ENCODE measurements at regions not wholly inside any gene's neighbourhood (a gene's known extent, or its start where the extent isn't known, plus 50 kb on each side); places are given as distances from the start of the nearest gene placed in this dataset.

- Histone ChIP-seq H3K9me3 (peaks cover 14% of the 10 kb centered on the region), H3K4me2 (no peak overlapping the region), H3K27ac (no peak overlapping the region), H3K4me3 (no peak overlapping the region), H3K4me1 (no peaks in the 10 kb centered on the region)
- FAIRE-seq (no peak), ATAC-seq (no peak), DNase-seq (ENCODE audit: low read depth in 1 of 2, low spot score in 1 of 2) (no peak)
- POLR2A ChIA-PET: interaction anchor here (0.7 kb wide), 1 partner anchor 34 kb away, joined by 4 read pairs; no protein-coding TSS in a partner anchor
- 90% methylated on average over 11 of the region's 11 CpGs for whole genome bisulfite sequencing (ENCODE audit: missing lambda C conversion rate)
- CTCF ChIA-PET: interaction anchor here (0.7 to 1.2 kb wide), 3 partner anchors 10 to 52 kb away, joined by 3 read pairs; no protein-coding TSS in a partner anchor
- TF ChIP-seq GATA3 (IDR thresholded peaks at IDR 0.05; ENCODE audit: borderline replicate concordance): no peak
- peak; percentile 53 for TF ChIP-seq ZFP36 (IDR thresholded peaks at IDR 0.05; ENCODE audit: borderline replicate concordance, partially characterized antibody)
These were observed 133.9 kb downstream of the PTPRS start for GRCh38 chr19:5206751-5207075.

DNA sequence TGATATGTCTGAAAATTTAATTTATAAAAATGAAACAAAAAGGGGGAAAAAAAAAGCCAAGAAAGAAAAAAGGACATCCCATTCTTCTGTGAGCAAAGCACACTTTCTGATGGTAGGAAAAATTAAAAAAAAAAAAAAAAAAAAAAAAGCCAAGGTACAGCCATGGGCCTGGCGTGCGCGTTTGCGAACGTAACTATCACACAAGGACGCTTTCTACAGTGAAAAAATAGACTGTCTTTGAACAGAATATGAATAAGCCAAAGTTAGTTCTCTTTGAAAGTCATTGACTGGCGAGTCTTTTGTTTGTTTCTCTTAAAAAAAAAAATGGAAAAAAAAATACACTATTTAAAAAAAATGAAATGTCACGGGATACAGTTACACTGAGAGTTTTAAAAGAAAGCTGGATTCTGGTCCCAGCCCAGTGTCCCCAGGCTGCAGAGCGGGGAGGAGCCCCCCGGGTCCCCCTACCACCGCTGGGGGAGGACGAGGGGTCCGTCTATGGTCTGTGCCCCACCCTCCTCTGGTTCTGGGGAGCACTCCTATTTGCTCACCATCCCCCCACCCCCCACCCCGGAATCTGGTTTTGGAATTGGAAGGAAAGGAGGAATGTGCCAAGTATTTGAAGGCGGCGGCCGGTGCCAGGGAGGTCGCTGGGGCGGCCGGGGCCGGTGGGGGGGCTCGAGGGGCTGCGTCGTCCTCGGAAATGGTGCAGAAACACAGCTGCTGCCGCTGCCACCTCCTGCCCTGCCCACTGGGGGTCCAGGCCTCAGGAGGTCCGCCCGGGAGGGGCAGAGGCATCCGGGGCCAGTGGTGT is 134.5 kb downstream of the PTPRS start:
- ChIA-PET CTCF (interaction anchor here (0.7 kb wide), 1 partner anchor 37 kb away, joined by 3 read pairs; no protein-coding TSS in a partner anchor), POLR2A (interaction anchor here (0.7 kb wide), 1 partner anchor 34 kb away, joined by 4 read pairs; no protein-coding TSS in a partner anchor)
- Histone ChIP-seq H3K4me1 (no peaks in the 10 kb centered on the region), H3K4me3 (no peak overlapping the region), H3K9me3 (peaks cover 20% of the 10 kb centered on the region), H3K27ac (no peak overlapping the region), H3K4me2 (no peak overlapping the region)
- no peak for DNase-seq (ENCODE audit: low read depth in 1 of 2, low spot score in 1 of 2)
- WGBS (ENCODE audit: missing lambda C conversion rate): 91% methylated on average over 19 of the region's 29 CpGs
- TF ChIP-seq, protein P1, sequence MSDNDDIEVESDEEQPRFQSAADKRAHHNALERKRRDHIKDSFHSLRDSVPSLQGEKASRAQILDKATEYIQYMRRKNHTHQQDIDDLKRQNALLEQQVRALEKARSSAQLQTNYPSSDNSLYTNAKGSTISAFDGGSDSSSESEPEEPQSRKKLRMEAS (IDR thresholded peaks at IDR 0.05): no peak
- no peak for TF ChIP-seq SREBF2 (IDR thresholded peaks at IDR 0.05)
- TF ChIP-seq BCL3 (IDR thresholded peaks at IDR 0.05): no peak
- TF ChIP-seq, protein P2, sequence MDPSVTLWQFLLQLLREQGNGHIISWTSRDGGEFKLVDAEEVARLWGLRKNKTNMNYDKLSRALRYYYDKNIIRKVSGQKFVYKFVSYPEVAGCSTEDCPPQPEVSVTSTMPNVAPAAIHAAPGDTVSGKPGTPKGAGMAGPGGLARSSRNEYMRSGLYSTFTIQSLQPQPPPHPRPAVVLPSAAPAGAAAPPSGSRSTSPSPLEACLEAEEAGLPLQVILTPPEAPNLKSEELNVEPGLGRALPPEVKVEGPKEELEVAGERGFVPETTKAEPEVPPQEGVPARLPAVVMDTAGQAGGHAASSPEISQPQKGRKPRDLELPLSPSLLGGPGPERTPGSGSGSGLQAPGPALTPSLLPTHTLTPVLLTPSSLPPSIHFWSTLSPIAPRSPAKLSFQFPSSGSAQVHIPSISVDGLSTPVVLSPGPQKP (IDR thresholded peaks at IDR 0.05; ENCODE audit: low read depth, low read length): no peak
- TF ChIP-seq RARB (CRISPR knock-in tag; IDR thresholded peaks at IDR 0.05): no peak
- no peak for TF ChIP-seq CHD2 (IDR thresholded peaks at IDR 0.05; ENCODE audit: low read length, partially characterized antibody)
- TF ChIP-seq TP53 (CRISPR knock-in tag; IDR thresholded peaks at IDR 0.05): no peak
- TF ChIP-seq HDAC2 (IDR thresholded peaks at IDR 0.05): no peak
- TF ChIP-seq RFX5 (IDR thresholded peaks at IDR 0.05): no peak
- TF ChIP-seq EP300 (IDR thresholded peaks at IDR 0.05): no peak
- TF ChIP-seq JUN (IDR thresholded peaks at IDR 0.05): no peak
- TF ChIP-seq JUNB (IDR thresholded peaks at IDR 0.05): no peak
- TF ChIP-seq FOSL2 (IDR thresholded peaks at IDR 0.05): no peak
- TF ChIP-seq FOSL2 (CRISPR knock-in tag; IDR thresholded peaks at IDR 0.05): no peak
- TF ChIP-seq EHMT2 (IDR thresholded peaks at IDR 0.05; ENCODE audit: low read depth): no peak
- no peak for TF ChIP-seq HOXB13 (CRISPR knock-in tag; IDR thresholded peaks at IDR 0.05; ENCODE audit: low read depth)
- TF ChIP-seq PHF8 (IDR thresholded peaks at IDR 0.05; ENCODE audit: borderline replicate concordance, low read depth): no peak
- no peak for TF ChIP-seq CBX8 (IDR thresholded peaks at IDR 0.05)
- FAIRE-seq: no peak
- ATAC-seq: no peak

- POLR2A ChIA-PET: no interaction called here
- FAIRE-seq (no peak), ATAC-seq (no peak), DNase-seq (ENCODE audit: low read depth in 1 of 2, low spot score in 1 of 2) (no peak)
- Histone ChIP-seq H3K4me1 (no peaks in the 10 kb centered on the region), H3K9me3 (peaks cover 28% of the 10 kb centered on the region), H3K4me3 (no peak overlapping the region), H3K27ac (no peak overlapping the region), H3K4me2 (no peak overlapping the region)
- no peak for TF ChIP-seq KDM5A (IDR thresholded peaks at IDR 0.05)
- no peak for TF ChIP-seq PHF8 (IDR thresholded peaks at IDR 0.05; ENCODE audit: borderline replicate concordance, low read depth)
- CTCF ChIA-PET: no interaction called here
- WGBS (ENCODE audit: missing lambda C conversion rate): 94% methylated on average over 11 of the region's 13 CpGs
These were observed 135.2 kb downstream of the PTPRS start for GRCh38 chr19:5205381-5205780.

Data from A549 (cell line).